AG04450 (cell line): ENCODE measurements at regions not wholly inside any gene's neighbourhood (a gene's known extent, or its start where the extent isn't known, plus 50 kb on each side); places are given as distances from the start of the nearest gene placed in this dataset.
A peak's percentile ranks its signal among the peaks of the same experiment; 100 is the strongest.

Experiments used
- CTCF ChIA-PET: fragments of 300-600, 350-600 bp; formaldehyde crosslinking; extraction: SDS; loops from one replicate; lab custom pipeline; 2022; ENCODE audit warnings: antibody characterized with exemption, inconsistent platforms; lab: Charles Lee
- POLR2A ChIA-PET: fragments of 350-600 bp; formaldehyde crosslinking; extraction: SDS; loops from one replicate; lab custom pipeline; 2021; ENCODE audit warnings: antibody characterized with exemption, inconsistent platforms; lab: Yijun Ruan, JAX
- DNase-seq: peaks from one replicate; pipeline ENCODE4 v3.0.0-alpha.2; 2011; ENCODE audit warnings: low read depth, low spot score
- H3K27ac ChIP-seq: one replicate; pipeline ENCODE4 v1.5.1; 2012; ENCODE audit warnings: low read depth, low read length, control low read depth
- H3K27me3 ChIP-seq: one replicate; pipeline ENCODE4 v1.6.0; 2012; ENCODE audit warnings: low read length; ENCODE audit not compliant: control insufficient read depth, insufficient read depth
- H3K4me3 ChIP-seq: 2 replicates; pipeline ENCODE4 v1.5.1; 2011; ENCODE audit warnings: mild to moderate bottlenecking, low read depth, low read length, control low read depth
- H3K9me3 ChIP-seq: 2 replicates; pipeline ENCODE4 v1.5.1; 2012; ENCODE audit warnings: low read length; ENCODE audit not compliant: control insufficient read depth, insufficient read depth
- TF ChIP-seq, protein P1 (sequence below): IDR thresholded peaks from 2 replicates; pipeline ENCODE4 v1.5.1; 2011; ENCODE audit warnings: low read depth, low read length, control low read depth, inconsistent platforms

DNA sequence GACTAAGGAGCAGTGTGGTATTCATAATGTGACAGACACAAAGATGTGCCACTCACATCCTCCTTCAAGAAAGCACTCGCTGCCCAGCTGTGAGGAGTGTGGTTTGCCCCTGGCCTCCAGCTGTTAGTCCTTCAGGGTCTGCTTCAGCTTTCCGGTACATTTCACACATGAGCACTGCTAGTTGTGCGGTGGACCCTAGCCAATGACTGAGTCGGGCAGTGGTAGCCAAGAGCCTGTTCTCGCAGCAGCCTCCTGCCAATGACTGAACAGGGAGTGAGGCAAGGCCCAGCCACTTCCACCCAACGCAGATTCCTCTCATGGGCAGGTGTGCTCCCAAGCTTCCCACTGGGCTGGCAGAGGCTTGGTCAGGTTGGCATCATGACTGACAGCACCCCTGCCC lies 254.3 kb downstream of the RBM43 start:
- Histone ChIP-seq H3K4me3 (no peak overlapping the region), H3K9me3 (no peaks in the 10 kb centered on the region), H3K27me3 (no peaks in the 10 kb centered on the region), H3K27ac (no peak overlapping the region)
- ChIA-PET CTCF (interaction anchor here (0.6 kb wide), 1 partner anchor 231 kb away, joined by 3 read pairs; no protein-coding TSS in a partner anchor), POLR2A (no interaction called here)
- TF ChIP-seq, protein P1, sequence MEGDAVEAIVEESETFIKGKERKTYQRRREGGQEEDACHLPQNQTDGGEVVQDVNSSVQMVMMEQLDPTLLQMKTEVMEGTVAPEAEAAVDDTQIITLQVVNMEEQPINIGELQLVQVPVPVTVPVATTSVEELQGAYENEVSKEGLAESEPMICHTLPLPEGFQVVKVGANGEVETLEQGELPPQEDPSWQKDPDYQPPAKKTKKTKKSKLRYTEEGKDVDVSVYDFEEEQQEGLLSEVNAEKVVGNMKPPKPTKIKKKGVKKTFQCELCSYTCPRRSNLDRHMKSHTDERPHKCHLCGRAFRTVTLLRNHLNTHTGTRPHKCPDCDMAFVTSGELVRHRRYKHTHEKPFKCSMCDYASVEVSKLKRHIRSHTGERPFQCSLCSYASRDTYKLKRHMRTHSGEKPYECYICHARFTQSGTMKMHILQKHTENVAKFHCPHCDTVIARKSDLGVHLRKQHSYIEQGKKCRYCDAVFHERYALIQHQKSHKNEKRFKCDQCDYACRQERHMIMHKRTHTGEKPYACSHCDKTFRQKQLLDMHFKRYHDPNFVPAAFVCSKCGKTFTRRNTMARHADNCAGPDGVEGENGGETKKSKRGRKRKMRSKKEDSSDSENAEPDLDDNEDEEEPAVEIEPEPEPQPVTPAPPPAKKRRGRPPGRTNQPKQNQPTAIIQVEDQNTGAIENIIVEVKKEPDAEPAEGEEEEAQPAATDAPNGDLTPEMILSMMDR = no peak
- DNase-seq = peak; percentile 1

DNA sequence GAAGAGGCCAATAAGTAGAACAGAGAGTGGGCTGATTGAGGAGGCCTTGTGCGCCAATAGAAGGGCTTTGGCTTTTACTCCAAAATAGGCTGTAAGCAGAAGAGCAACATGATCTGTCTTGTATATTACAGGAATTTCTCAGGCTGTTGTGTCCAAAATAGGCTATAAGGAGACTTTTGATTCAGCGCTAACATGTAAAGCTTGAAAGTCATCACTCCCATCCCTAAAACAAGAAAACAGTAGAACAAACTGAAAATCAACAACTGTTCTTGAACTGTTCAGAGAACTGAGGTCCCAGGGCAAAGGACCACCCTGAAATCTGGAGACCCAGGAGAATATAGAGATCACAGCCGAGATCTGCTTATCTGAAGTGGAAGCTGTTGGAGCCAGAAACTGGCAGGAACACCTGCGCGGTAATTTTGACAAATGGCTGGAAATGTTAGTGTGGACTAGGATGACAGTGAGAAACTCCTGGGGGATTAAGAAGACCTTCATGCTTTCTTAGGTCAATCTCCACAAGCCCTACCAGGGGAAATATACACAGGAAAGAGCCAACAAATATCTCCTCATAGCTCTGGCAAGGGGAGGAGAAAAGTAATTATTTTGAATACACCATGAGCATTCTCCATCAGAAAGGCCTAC lies 258.6 kb downstream of the RBM43 start:
- POLR2A ChIA-PET = no interaction called here
- H3K9me3 ChIP-seq = no peaks in the 10 kb centered on the region
- CTCF ChIA-PET = no interaction called here
- TF ChIP-seq, protein P1 = no peak
- no peak for DNase-seq
- H3K27ac ChIP-seq = no peak overlapping the region
- no peak overlapping the region for H3K4me3 ChIP-seq
- H3K27me3 ChIP-seq = no peaks in the 10 kb centered on the region

- DNase-seq = no peak
- no peak overlapping the region for H3K27ac ChIP-seq
- ChIA-PET CTCF (interaction anchor here (0.6 kb wide), 1 partner anchor 532 kb away, joined by 5 read pairs; no protein-coding TSS in a partner anchor), POLR2A (no interaction called here)
- no peaks in the 10 kb centered on the region for H3K27me3 ChIP-seq
- TF ChIP-seq, protein P1 = no peak
- no peak overlapping the region for H3K4me3 ChIP-seq
- no peaks in the 10 kb centered on the region for H3K9me3 ChIP-seq
Observed at GRCh38 chr2:150997702-150998440, 263.8 kb downstream of the RBM43 start.

GRCh38 chr2:150997066-150997465 lies 264.6 kb downstream of the RBM43 start:
- no peak for DNase-seq
- ChIA-PET CTCF (interaction anchor here (1.2 kb wide), 1 partner anchor 150 kb away, joined by 3 read pairs; no protein-coding TSS in a partner anchor), POLR2A (no interaction called here)
- Histone ChIP-seq H3K27ac (no peak overlapping the region), H3K9me3 (no peaks in the 10 kb centered on the region), H3K4me3 (no peak overlapping the region), H3K27me3 (no peaks in the 10 kb centered on the region)
- TF ChIP-seq, protein P1 = no peak

DNA sequence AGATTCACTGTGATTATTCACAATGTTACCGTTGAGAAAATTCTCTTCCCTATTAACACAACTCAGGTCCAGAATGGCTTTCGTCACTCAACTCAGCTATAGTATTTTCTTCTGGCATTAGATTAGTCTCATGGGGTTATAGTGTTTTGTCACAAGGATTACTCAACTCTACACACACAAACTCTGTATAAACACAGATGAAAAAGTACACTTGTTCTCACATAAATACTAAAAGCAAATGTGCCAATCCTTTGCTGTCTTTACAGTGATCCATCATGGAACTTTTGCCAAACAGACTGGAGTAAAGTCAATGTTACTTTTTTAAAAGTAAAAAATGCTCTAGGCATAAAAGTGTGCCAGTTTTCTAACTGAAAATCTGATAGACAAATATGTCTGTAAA lies 267.6 kb downstream of the RBM43 start:
- Histone ChIP-seq H3K4me3 (no peak overlapping the region), H3K27me3 (no peaks in the 10 kb centered on the region), H3K27ac (no peak overlapping the region), H3K9me3 (no peaks in the 10 kb centered on the region)
- ChIA-PET CTCF (no interaction called here), POLR2A (no interaction called here)
- TF ChIP-seq, protein P1 = no peak
- DNase-seq = peak; percentile 20
